ENCODE measurements at regions not wholly inside any gene's neighbourhood (a gene's known extent, or its start where the extent isn't known, plus 50 kb on each side); places are given as distances from the start of the nearest gene placed in this dataset.
A peak's percentile ranks its signal among the peaks of the same experiment; 100 is the strongest.

- ATAC-seq (no peak), DNase-seq (no peak)
- Histone ChIP-seq H3K27me3 (no peaks in the 10 kb centered on the region), H3K4me1 (no peaks in the 10 kb centered on the region), H3K27ac (no peak overlapping the region), H3K4me3 (no peak overlapping the region), H3K36me3 (no peaks in the 10 kb centered on the region), H3K9me3 (no peaks in the 10 kb centered on the region)
- no peak for TF ChIP-seq CTCF (IDR thresholded peaks at IDR 0.05)
- intact Hi-C loops (cut with DNase I), result no loop called here
Measured at GRCh38 chr3:184654375-184654774, 57.5 kb downstream of the MAGEF1 start.

GRCh38 chr3:184652465-184652864 lies 59.4 kb downstream of the MAGEF1 start:
- no peak for TF ChIP-seq CTCF (IDR thresholded peaks at IDR 0.05)
- ATAC-seq, result no peak
- intact Hi-C loops (cut with DNase I), result no loop called here
- no peaks in the 10 kb centered on the region for H3K36me3 ChIP-seq
- H3K9me3 ChIP-seq, result no peaks in the 10 kb centered on the region
- no peak overlapping the region for H3K4me3 ChIP-seq
- no peaks in the 10 kb centered on the region for H3K4me1 ChIP-seq
- no peak overlapping the region for H3K27ac ChIP-seq
- DNase-seq, result no peak
- H3K27me3 ChIP-seq, result no peaks in the 10 kb centered on the region

- ATAC-seq, result no peak
- no peaks in the 10 kb centered on the region for H3K9me3 ChIP-seq
- no peaks in the 10 kb centered on the region for H3K36me3 ChIP-seq
- no peak overlapping the region for H3K27ac ChIP-seq
- H3K4me1 ChIP-seq, result no peaks in the 10 kb centered on the region
- no peak for TF ChIP-seq CTCF (IDR thresholded peaks at IDR 0.05)
- intact Hi-C loops (cut with DNase I), result no loop called here
- no peak overlapping the region for H3K4me3 ChIP-seq
- DNase-seq, result no peak
- H3K27me3 ChIP-seq, result no peaks in the 10 kb centered on the region
Measured at GRCh38 chr3:184651904-184652303, 60.0 kb downstream of the MAGEF1 start.

- H3K27me3 ChIP-seq, result no peaks in the 10 kb centered on the region
- no peaks in the 10 kb centered on the region for H3K36me3 ChIP-seq
- no peak overlapping the region for H3K4me3 ChIP-seq
- ATAC-seq (no peak), DNase-seq (no peak)
- H3K27ac ChIP-seq, result no peak overlapping the region
- no peaks in the 10 kb centered on the region for H3K4me1 ChIP-seq
- intact Hi-C loops (cut with DNase I), result no loop called here
- H3K9me3 ChIP-seq, result no peaks in the 10 kb centered on the region
- no peak for TF ChIP-seq CTCF (IDR thresholded peaks at IDR 0.05)
Measured at GRCh38 chr3:184648636-184649035, 63.2 kb downstream of the MAGEF1 start.

- DNase-seq, result no peak
- Histone ChIP-seq H3K27ac (no peak overlapping the region), H3K4me1 (no peaks in the 10 kb centered on the region), H3K9me3 (no peaks in the 10 kb centered on the region), H3K36me3 (no peaks in the 10 kb centered on the region), H3K27me3 (no peaks in the 10 kb centered on the region), H3K4me3 (no peak overlapping the region)
- intact Hi-C loops (cut with DNase I), result no loop called here
- ATAC-seq, result no peak
- TF ChIP-seq CTCF (IDR thresholded peaks at IDR 0.05), result no peak
Measured at GRCh38 chr3:184647405-184647936, 64.4 kb downstream of the MAGEF1 start.

GRCh38 chr3:184645336-184645735 lies 66.5 kb downstream of the MAGEF1 start:
- peak; percentile 91 for ATAC-seq
- intact Hi-C loops (cut with DNase I), result no loop called here
- peak; percentile 74 for DNase-seq
- Histone ChIP-seq H3K9me3 (no peaks in the 10 kb centered on the region), H3K27me3 (no peaks in the 10 kb centered on the region), H3K4me1 (no peaks in the 10 kb centered on the region), H3K27ac (no peak overlapping the region), H3K36me3 (no peaks in the 10 kb centered on the region), H3K4me3 (no peak overlapping the region)
- no peak for TF ChIP-seq CTCF (IDR thresholded peaks at IDR 0.05)
